GM21576 (cell line): ENCODE measurements at regions not wholly inside any gene's neighbourhood (a gene's known extent, or its start where the extent isn't known, plus 50 kb on each side); places are given as distances from the start of the nearest gene placed in this dataset.
"Not testable (repeated sequence)": the region's sequence is repeated elsewhere in the genome, so short reads cannot be mapped to it uniquely, and the experiment has no call there.

ENCODE experiments used
- ATAC-seq: cut with Tn5 transposase; IDR thresholded peaks from one replicate; pipeline ENCODE4 v1.9.1; 2021; ENCODE audit warnings: mild to moderate bottlenecking, moderate library complexity; ENCODE audit not compliant: unreplicated experiment

GRCh38 chr5:17364987-17365810, 132.8 kb upstream of the TAF11L2 start:
- ATAC-seq, result no peak

- no peak for ATAC-seq
These were observed 132.3 kb upstream of the TAF11L2 start for GRCh38 chr5:17365811-17366138.

DNA sequence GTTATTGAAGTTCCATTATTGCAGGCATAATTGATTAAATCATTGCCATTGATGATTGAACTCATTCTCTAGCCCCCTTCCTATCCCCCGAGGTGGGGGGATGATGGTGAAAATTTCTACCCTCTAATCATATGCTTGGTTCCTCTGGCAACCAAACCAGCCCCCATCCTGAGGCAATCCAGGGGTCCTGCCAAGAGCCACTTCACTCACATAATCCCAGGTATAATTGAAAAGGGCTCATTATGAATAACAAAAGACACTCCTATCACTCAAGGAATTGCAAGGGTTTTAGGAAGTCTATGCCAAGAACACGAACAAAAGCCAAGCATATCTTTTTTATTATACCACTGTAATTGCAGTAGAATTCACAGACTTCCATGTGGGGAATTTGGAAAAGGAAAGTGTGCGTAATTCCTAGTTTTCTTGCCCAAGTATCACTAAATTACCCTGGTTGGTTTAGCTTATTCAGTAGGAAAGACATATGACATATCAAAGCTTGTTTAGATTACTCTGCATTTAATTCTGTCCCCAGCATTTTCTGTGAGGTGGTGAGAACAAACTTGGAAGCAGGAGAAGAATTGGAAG, 130.7 kb upstream of the TAF11L2 start:
- ATAC-seq, result no peak

DNA sequence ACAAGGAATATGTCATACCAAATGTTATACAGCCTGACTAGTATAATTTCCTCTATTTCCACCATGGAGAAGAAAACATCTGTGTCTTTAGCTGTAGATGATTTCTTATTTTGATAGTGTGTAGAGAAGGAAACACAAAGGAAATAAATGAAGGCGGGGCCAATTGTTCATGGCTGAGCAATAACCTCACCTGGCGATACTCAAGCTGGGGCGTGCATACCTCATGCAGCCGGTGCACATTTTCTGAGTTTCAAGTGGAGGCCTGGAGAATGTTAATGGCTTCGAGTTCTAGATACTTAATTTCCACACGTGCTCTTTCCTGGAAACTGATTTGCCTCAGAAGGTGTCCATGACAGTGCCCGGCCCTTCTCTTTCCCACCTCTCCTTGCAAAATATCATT, 127.4 kb upstream of the TAF11L2 start:
- ATAC-seq, result no peak

DNA sequence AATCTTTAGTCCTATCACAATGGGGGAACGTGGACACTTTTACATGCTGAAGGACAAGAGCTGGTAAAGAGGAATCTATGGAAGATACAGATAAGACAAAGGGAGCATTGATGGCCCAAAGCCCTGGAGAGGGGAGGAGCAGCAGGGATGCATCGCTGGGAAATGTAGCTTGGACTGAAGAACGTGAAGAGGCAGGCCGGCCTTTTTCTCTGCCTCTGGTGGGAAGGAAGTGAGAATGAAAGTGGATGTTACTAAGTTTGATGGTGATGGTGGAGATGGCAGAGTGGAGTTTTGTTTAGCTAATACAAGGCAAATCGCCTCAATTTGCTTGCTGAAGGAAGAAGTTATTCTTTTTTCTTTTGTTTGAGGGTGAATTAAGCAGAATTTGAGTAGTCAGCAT, 124.6 kb upstream of the TAF11L2 start:
- no peak for ATAC-seq

DNA sequence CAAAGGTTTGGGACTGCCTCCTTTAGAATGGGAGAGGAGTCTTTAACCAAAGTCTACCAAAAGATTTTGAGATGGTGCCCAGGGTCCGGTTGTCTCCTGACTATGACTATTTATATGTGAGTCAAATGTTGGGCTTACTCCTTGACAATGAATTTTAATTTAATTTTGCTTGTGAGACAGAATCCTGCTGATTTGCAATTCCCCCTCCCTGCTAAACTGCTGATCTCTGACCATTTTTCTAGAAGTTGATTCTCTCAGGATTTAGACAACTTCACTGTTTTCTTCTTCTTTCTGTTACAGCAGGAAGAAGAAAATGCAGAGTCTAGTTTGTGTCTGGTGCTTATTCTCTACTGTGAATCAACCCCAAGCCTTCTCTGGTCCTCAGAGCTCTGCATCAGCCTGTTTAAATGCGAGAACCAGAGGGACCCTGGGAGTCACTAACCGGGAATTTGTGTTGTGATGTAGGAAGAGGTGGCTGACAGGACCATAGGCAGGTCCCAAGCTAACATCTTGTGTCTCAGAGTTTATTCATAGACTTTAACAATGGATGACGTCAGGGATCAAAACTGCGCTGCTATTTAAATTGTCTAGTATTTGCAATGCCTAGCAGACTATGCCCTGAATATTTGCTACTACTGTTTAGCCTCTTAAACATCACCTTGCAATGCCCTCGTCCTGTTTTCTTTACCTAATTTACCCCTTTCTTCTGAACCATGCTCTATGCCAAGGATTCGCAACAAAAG, 124.0 kb upstream of the TAF11L2 start:
- ATAC-seq, result no peak

DNA sequence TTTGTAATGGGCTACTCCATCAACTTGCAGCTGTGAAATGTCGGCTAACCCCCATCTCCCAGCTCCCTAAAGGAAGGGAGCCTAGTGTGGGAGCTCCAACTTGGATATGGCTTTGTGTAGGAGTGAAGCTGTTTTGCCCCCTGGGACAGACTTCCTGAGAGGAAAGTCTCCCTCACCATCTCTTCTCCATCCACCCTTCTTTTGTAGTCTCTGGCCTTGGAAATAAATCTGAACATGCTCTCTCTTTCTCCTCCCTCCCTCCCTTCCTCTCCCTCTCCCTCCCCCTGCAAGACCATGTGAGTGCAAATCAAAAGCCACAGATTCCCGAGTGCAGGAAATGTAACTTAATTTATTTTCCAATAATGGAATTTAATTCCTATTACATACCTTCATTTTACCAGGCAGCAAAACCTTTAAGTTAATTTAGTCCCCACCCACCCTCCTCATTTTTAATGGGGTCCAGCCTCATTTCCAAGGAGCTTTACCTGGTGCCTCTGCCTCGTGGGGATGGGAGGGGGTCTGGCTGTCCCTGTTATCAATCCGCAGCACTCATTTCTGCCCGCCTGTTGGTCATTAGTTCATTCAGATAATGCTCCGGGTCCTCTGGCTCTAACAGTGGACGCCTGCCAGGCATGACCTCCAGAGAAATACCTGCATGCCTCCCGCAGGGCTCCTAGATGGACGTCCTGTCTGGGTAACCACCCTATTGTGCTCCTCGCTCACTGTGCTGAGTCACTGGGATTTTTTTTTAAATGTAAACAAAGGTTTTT, 122.9 kb upstream of the TAF11L2 start:
- ATAC-seq, result no peak

DNA sequence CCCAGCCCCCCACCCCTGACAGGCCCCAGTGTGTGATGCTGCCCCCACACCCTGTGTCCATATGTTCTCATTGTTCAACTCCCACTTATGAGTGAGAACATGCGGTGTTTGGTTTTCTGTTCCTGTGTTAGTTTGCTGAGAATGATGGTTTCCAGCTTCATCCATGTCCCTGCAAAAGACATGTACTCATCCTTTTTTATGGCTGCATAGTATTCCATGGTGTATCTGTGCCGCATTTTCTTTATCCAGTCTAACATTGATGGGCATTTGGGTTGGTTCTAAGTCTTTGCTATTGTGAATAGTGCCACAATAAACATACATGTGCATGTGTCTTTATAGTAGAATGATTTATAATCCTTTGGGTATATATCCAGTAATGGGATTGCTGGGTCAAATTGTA, 122.1 kb upstream of the TAF11L2 start:
- not testable (repeated sequence) for ATAC-seq

DNA sequence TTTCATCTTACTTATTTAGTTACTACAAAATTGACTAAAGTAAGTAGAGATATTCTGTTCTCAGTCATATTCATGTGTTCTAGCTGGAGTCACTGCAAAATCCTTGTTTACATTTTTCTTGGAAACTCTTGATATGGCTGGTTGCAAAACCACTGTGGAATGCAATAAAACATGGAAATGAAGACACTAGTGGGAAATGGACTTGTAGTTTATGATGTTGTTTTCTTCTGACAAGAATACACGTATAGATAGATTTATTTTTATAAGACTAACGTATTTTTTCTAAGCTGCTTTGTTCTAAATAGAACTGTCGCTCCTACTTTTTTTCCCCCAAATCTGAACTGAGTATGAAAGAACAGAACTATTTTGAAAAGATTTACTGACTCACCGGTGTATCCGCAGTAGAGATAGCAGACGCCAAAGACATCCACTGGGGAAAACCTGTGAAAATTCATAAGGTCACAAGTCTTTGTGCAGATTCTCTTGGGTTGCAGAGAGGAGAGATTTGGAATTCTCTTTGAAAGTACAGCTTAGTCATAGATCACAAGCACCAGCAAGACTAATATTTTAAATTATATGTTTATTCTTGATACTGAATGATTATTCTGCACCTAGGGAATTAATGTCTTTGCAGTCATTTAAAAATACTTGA, 119.6 kb upstream of the TAF11L2 start:
- ATAC-seq, result no peak

- ATAC-seq, result no peak
These were observed 118.7 kb upstream of the TAF11L2 start for GRCh38 chr5:17379100-17379951.

- ATAC-seq, result no peak
These were observed 116.1 kb upstream of the TAF11L2 start for GRCh38 chr5:17381932-17382331.

GRCh38 chr5:17383526-17383925, 114.5 kb upstream of the TAF11L2 start:
- no peak for ATAC-seq

GRCh38 chr5:17384181-17384580, 113.8 kb upstream of the TAF11L2 start:
- no peak for ATAC-seq

GRCh38 chr5:17388717-17389116, 109.3 kb upstream of the TAF11L2 start:
- no peak for ATAC-seq

DNA sequence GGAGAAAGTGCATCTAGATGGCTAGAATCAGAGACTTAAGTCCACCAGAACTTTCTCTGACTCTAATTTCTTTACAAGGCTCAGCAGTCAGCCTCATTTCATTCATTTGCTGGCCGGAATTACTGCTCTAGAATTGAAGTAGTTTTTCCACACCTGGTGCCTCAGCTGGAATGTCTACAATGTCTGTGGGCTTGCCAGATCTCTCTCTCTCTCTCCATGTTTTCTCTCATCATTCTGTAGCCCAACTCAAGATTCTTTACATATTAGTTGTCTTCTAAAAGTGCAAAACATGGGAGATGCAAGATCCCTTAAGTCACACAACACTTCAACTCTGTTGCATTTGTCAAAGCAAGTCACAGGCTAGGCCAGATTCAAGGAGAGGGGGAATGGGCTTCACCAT, 103.9 kb upstream of the TAF11L2 start:
- no peak for ATAC-seq

GRCh38 chr5:17395106-17395880, 102.7 kb upstream of the TAF11L2 start:
- no peak for ATAC-seq

DNA sequence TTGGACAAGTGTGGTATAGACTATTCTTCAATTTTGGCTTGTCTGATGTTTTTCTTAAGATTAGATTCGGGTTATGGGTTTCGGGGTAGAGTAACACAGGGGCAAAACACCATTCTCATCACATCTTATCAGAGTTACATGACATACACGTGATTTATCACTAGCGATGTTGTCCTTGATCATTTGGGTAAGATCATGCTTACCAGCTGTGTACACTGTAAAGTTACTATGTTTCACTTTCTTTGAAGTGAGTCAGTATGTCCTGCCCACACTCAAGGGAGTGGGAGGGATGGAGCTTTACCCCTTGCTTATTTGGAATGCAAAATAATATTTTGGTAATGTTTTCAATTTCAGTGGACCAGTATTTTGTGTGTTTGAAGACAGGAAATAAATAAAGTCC, 101.8 kb upstream of the TAF11L2 start:
- ATAC-seq, result peak; percentile 51

GRCh38 chr5:17398431-17398830, 99.6 kb upstream of the TAF11L2 start:
- ATAC-seq, result no peak
